Aorta (tissue), 5 donors: ENCODE measurements at regions not wholly inside any gene's neighbourhood (a gene's known extent, or its start where the extent isn't known, plus 50 kb on each side); places are given as distances from the start of the nearest gene placed in this dataset.

Experiments
- ATAC-seq: fragments of 200-7000 bp; cut with Tn5 transposase; one replicate; pipeline ENCODE4 v1.9.1; 2022; ENCODE audit warnings: moderate library complexity; ENCODE audit not compliant: low FRiP score
- DNase-seq, 2 donors: peaks; one replicate each; pipeline ENCODE4 v3.0.0-alpha.2; 2020
- H3K27ac ChIP-seq, 2 donors: one replicate each; pipeline ENCODE4 v1.5.1; 2013; ENCODE audit warnings: low read length in 2 of 2, mild to moderate bottlenecking in 2 of 2, moderate library complexity in 2 of 2, control low read depth in 1 of 2, inconsistent platforms in 1 of 2, low read depth in 1 of 2
- H3K27me3 ChIP-seq, 2 donors: one replicate each; pipeline ENCODE4 v1.6.1; 2013; ENCODE audit warnings: control low read depth in 1 of 2, low read length in 1 of 2, mild to moderate bottlenecking in 1 of 2, moderate library complexity in 1 of 2; ENCODE audit not compliant: insufficient read depth in 2 of 2, control insufficient read depth in 1 of 2
- H3K36me3 ChIP-seq, 2 donors: one replicate each; pipeline ENCODE4 v1.6.1; 2013; ENCODE audit warnings: control low read depth in 1 of 2, low read length in 1 of 2, mild to moderate bottlenecking in 1 of 2; ENCODE audit not compliant: insufficient read depth in 2 of 2, control insufficient read depth in 1 of 2
- H3K4me1 ChIP-seq, 2 donors: one replicate each; pipeline ENCODE4 v1.6.1; 2013; ENCODE audit warnings: low read length in 2 of 2, control low read depth in 1 of 2, mild to moderate bottlenecking in 1 of 2, moderate library complexity in 1 of 2; ENCODE audit not compliant: insufficient read depth in 2 of 2, control insufficient read depth in 1 of 2
- H3K4me3 ChIP-seq, 2 donors: one replicate each; pipeline ENCODE4 v1.5.1; 2013; ENCODE audit warnings: low read length in 2 of 2, control low read depth in 1 of 2, mild to moderate bottlenecking in 1 of 2
- H3K9me3 ChIP-seq: one replicate; pipeline ENCODE4 v1.6.1; 2013; ENCODE audit warnings: mild to moderate bottlenecking, low read length; ENCODE audit not compliant: control insufficient read depth
- WGBS, 2 donors: extraction: QIAGEN DNeasy Blood & Tissue Kit; methylation state at CpG; one replicate each; pipeline ENCODE4 v1.1.7; 2013; 5-methylcytosine and 5-hydroxymethylcytosine counted together
- intact Hi-C, 2 donors: fragments of 100-400 bp; cut with DNase I; formaldehyde crosslinking; loops; one replicate each; pipeline versions ENCODE4 v1.14.2 to v1.15.0; 2022
- donor health status: healthy with polysubstance abuse.
- donor health status: Bipolar disorder and iron deficiency.
- donor health status: DM: no; HTN: no; CAD: no.
- donor health status: DM: no; HTN: no; CAD: no.
- donor health status: DM: yes; HTN: yes; CAD: no.

DNA sequence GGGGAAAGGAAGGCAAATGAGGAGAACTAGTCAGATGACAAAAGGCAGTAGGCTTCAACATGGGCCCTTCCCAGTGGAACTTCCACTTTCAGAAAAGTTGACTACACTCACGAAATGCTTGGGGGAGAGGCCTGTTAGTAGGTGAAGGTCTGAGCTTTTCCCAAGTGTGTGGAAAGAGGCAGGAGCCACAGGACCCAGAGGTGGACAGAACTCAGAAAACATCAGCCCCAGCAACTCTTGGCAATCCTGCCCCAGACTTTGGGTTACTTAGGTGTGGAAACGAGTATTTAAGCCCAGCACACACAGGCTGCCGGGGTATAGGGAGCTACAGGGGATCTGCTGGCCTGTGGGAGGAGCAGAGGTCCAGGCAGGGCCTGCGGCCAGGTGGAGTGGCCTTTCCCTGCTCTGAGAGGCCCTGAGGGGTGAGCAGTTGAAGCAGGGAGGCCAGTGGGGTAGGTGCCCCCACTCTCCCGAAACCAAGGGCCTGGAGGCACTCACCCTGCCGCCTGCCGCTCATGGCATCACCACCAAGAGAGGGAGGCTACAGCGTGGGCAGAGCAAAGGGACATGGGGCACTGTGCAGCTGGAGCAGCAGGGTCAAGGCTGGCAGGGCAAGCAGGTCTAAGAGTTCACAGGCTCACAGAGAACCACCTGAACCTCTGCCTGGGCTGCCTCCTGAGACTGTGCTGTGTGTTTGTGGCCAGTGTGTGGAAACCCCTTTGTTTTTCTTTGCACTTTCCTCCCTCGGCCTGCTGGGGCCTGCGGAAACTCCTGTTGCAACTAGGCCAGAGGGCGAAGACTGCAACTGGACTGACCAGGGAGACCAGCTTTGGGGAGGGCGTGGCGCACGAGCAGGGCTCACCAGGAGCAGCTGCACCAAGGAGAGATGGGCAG lies 130.7 kb upstream of the SERTAD2 start:
- 94 to 95% methylated on average over 14 of the region's 14 CpGs for WGBS, 2 donors
- no peaks in the 10 kb centered on the region for H3K27me3 ChIP-seq
- no peaks in the 10 kb centered on the region for H3K4me1 ChIP-seq
- ATAC-seq (no peak), DNase-seq (no peak)
- intact Hi-C loops: no loop called here
- no peak overlapping the region for H3K4me3 ChIP-seq
- H3K9me3 ChIP-seq: no peaks in the 10 kb centered on the region
- no peaks in the 10 kb centered on the region for H3K36me3 ChIP-seq
- no peak overlapping the region for H3K27ac ChIP-seq

DNA sequence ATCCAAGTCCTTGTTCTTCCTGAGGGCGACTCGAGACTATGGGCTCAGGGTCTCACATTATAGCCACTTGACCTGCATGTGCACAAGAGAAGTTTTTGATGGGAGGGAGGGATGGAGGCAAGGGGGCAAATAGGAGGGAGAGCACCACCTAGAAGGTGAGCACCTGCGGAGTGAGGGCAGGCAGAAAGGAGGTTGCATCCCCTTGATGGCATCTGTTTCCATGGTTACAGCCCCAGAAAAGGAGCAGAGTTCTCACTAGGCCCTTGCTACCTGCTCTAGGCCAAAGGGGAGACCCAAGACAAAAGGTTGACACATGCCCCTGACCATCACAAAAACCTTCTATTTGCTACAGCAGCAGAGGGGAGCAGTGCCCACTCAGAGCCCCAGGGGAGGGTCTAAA lies 131.5 kb upstream of the SERTAD2 start:
- no peaks in the 10 kb centered on the region for H3K9me3 ChIP-seq
- intact Hi-C loops: no loop called here
- H3K4me3 ChIP-seq: no peak overlapping the region
- DNase-seq: no peak
- no peaks in the 10 kb centered on the region for H3K27me3 ChIP-seq
- H3K36me3 ChIP-seq: no peaks in the 10 kb centered on the region
- no peak overlapping the region for H3K27ac ChIP-seq
- WGBS, 2 donors: 99% methylated on average over 3 of the region's 3 CpGs
- H3K4me1 ChIP-seq: no peaks in the 10 kb centered on the region
- no peak for ATAC-seq

DNA sequence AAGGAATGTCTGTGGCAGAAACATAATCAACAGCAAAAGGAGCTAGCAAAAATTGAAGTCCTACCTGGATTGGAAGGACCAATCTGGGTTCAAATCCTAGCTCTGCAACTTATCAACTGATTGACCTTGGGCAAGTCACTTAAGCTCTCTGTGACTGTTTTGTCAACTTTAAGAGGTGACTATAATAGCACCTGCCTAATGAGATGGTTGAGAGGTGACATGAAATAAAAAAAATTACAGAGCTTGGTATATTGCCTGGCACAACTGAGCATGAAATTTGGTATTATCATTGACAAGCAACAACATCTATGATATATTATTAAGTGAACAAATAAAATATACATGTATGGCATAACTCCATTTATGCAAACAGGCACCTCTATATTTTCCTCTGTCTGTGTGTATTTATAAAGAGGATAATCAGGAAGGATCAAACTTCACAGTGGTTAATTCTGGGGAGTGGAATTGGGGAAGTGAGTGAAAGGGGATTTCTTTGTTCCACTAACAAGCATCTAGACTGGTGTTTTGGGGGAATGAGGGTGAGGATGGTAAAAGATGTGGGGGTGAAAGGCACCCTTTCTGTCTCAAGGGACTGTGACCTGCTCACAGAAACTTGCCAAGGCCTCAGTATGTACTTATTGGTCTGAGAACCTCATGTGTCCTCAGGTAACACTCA lies 132.8 kb upstream of the SERTAD2 start:
- DNase-seq (no peak), ATAC-seq (no peak)
- H3K27ac ChIP-seq: no peak overlapping the region
- no peaks in the 10 kb centered on the region for H3K4me1 ChIP-seq
- no peaks in the 10 kb centered on the region for H3K27me3 ChIP-seq
- H3K36me3 ChIP-seq: no peaks in the 10 kb centered on the region
- H3K4me3 ChIP-seq: no peak overlapping the region
- no peaks in the 10 kb centered on the region for H3K9me3 ChIP-seq
- intact Hi-C loops: no loop called here

DNA sequence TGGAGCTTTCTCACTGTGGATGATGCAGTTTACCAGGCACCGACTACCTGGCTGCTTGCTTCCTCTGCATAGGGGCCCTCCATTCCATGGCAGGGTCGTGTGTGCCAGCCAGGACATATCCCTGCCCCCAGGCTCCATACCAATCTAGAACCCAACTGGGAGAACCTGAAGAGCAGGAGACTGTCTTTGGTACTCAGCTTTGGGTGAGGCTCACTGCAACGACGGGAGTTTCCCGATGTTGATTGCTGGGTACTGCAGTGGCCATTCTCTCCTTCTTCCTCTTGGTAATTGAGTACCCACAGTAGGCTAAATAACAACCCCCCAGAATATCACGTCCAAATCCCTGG lies 133.3 kb upstream of the SERTAD2 start:
- Histone ChIP-seq H3K27ac (no peak overlapping the region), H3K4me3 (no peak overlapping the region), H3K36me3 (no peaks in the 10 kb centered on the region), H3K9me3 (no peaks in the 10 kb centered on the region), H3K4me1 (no peaks in the 10 kb centered on the region), H3K27me3 (no peaks in the 10 kb centered on the region)
- intact Hi-C loops: no loop called here
- WGBS, 2 donors: 92 to 94% methylated on average over 6 of the region's 6 CpGs
- no peak for ATAC-seq
- no peak for DNase-seq

DNA sequence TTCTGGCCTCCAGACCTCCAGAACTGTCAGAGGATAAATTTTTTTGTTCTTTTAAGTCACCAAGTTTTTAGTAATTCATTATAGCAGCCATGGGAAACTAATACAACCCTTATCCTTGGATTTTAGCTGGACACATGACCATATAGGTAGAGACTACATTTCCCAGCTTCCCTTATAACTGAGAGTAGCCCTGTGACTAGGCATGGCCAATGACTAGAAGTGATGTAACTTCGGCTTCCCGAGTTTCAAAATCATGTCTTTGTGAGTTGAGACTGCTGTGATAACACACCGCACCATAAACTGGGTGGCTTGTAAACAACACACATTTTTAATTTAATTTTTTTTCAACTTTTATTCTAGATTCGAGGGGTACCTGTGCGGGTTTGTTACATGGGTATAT lies 134.0 kb upstream of the SERTAD2 start:
- no peak overlapping the region for H3K4me3 ChIP-seq
- DNase-seq: no peak
- ATAC-seq: no peak
- no peaks in the 10 kb centered on the region for H3K4me1 ChIP-seq
- H3K27ac ChIP-seq: no peak overlapping the region
- intact Hi-C loops: no loop called here
- no peaks in the 10 kb centered on the region for H3K9me3 ChIP-seq
- no peaks in the 10 kb centered on the region for H3K36me3 ChIP-seq
- WGBS, 2 donors: 72 to 88% methylated on average over 5 of the region's 5 CpGs
- no peaks in the 10 kb centered on the region for H3K27me3 ChIP-seq

DNA sequence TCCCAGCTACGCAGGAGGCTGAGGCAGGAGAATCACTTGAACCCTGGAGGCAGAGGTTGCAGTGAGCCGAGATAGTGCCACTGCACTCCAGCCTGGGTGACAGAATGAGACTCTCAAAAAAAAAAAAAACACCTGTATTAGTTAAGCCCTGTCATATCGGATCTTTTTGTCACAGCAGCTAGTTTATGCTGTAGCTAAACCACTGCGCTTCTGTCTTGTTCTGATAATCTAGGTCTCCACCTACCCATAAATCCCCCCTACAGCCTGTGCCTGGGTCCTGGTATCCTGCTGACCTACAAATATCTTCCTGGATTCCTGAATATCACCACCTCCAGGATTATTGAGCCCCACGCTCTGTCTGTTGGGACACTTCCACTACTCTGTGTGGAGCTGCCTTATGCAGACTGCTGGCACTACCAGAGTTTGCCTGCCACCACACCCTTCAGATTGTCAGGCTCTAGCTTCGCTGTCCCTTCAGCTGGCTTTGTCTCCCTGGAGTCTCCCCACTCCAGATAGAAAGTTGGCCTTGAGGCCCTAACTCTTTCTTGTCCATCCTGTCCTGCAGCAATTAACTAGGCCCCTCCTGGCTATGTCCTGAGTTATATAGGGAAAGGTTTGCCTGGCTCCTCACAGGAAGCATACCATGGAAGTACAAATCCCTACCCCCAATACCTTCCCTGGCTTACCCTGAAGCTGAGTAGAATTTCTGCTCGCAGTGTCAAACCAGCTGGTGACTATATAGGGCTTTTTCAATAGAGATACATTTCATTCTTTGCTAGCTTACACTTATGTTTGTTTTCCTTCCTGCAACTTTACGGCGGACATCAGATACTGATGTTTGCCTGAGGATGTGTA lies 136.0 kb upstream of the SERTAD2 start:
- H3K27ac ChIP-seq: no peak overlapping the region
- intact Hi-C loops: no loop called here
- DNase-seq (no peak), ATAC-seq (no peak)
- H3K4me3 ChIP-seq: no peak overlapping the region
- 89 to 96% methylated on average over 9 of the region's 9 CpGs for WGBS, 2 donors
- H3K4me1 ChIP-seq: no peaks in the 10 kb centered on the region
- H3K36me3 ChIP-seq: no peaks in the 10 kb centered on the region
- H3K9me3 ChIP-seq: no peaks in the 10 kb centered on the region
- no peaks in the 10 kb centered on the region for H3K27me3 ChIP-seq

DNA sequence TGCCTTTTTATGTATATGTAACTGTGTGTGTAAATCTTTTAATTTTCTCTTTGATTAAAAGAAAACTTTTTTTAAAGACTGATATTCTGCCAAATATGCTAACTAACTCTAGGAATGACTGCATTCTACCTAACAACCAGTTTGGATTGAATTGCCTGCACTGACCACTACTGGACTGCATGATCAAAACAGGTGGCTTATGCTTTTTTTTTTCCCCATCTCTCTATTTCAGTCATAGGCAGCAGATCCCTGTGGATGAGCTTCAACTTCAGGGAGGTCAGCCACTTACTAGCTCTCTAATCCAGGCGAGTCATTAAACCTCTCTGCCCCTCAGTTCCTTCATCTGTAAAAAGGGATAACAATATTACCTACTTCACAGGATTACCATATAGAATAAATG lies 138.6 kb upstream of the SERTAD2 start:
- ATAC-seq (peak; percentile 44), DNase-seq (no peak)
- Histone ChIP-seq H3K4me1 (no peaks in the 10 kb centered on the region), H3K36me3 (no peaks in the 10 kb centered on the region), H3K9me3 (no peaks in the 10 kb centered on the region), H3K27me3 (no peaks in the 10 kb centered on the region), H3K27ac (no peak overlapping the region), H3K4me3 (no peak overlapping the region)
- intact Hi-C loops: no loop called here
- WGBS, 2 donors: 98 to 100% methylated on average over 1 of the region's 1 CpG

DNA sequence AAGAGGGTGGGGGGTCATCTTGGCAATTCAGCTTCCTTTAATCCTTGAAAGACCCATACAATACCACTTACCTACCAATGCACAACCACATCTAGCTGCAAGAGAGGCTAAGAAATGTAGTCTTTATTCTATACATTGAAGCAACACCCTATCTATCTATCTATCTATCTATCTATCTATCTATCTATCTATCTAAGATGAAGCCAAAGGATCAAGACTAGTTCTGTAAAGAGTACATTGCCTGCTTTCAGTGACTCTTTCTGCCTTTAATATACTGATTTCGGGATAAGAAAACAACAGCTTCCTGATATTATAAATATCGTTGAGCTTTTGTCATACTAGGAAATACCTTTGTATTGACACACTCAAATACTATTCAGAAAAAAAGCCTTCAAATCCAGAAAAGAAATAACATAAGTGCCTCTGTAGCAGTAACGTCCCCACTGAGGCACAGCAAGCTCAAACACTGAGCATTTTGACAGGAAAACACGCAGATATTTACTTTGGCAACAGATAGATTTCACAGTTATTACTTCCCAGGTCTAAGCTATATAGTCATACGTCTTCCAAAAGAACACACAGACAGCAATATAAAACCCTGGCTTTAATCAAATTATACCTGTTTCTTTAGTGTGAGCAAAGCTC lies 139.4 kb upstream of the SERTAD2 start:
- Histone ChIP-seq H3K27ac (no peak overlapping the region), H3K4me1 (no peaks in the 10 kb centered on the region), H3K27me3 (no peaks in the 10 kb centered on the region), H3K4me3 (no peak overlapping the region), H3K36me3 (no peaks in the 10 kb centered on the region), H3K9me3 (no peaks in the 10 kb centered on the region)
- DNase-seq (no peak), ATAC-seq (no peak)
- intact Hi-C loops: no loop called here
- WGBS, 2 donors: 10% methylated on average over 5 of the region's 5 CpGs
